ENCODE measurements at regions not wholly inside any gene's neighbourhood (a gene's known extent, or its start where the extent isn't known, plus 50 kb on each side); places are given as distances from the start of the nearest gene placed in this dataset.

DNA sequence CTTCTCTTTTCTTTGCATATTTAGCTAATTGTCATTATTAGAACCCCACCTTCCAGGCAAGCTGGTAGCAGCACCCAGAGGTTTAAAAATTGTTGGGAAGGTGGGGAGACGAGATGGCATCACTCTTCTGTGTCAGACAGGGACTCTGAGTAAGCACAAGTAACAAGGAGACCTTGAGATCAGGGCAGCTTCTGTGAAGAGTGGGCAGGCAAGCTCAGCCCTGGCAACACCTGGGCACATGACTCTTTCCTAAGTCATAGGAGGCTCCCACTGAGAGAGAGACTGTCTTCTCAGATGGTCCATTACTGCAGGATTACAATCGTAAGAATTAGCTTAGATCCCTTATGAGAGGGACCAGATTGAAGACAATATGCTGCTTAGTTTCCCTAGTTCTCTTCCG is 183.5 kb downstream of the BRINP2 start:
- TF ChIP-seq CTCF (IDR thresholded peaks at IDR 0.05; ENCODE audit: insufficient read depth, low read length, poor library complexity, severe bottlenecking) (no peak), EZH2phosphoT487 (conservative IDR thresholded peaks at IDR 0.05; ENCODE audit: low read length) (no peak)

Measured in SU-DHL-6 (cell line).